IMR-90 (cell line): ENCODE measurements at regions not wholly inside any gene's neighbourhood (a gene's known extent, or its start where the extent isn't known, plus 50 kb on each side); places are given as distances from the start of the nearest gene placed in this dataset.

Experiments used
- ATAC-seq: fragments of 200-7000 bp; cut with Tn5 transposase; 2 replicates; pipeline ENCODE4 v1.9.1; 2020; ENCODE audit warnings: low read depth, mild to moderate bottlenecking, moderate library complexity
- BruUV-seq: library from RNA; stranded (reverse); fragments of 400-500 nt; replicated peaks from 2 replicates; lab custom pipeline; 2021; lab: Mats Ljungman, UMichigan
- CTCF ChIA-PET: fragments of 300-600 bp; formaldehyde crosslinking; extraction: SDS; loops from one replicate; lab custom pipeline; 2021; ENCODE audit warnings: antibody characterized with exemption; lab: Yijun Ruan, JAX
- POLR2A ChIA-PET: fragments of 300-600 bp; sonication (Branson Sonifier 250); formaldehyde crosslinking; loops from one replicate; lab custom pipeline; 2022; ENCODE audit warnings: antibody characterized with exemption; ENCODE audit not compliant: unreplicated experiment; lab: Charles Lee
- DNase-seq: peaks from one replicate; pipeline ENCODE4 v3.0.0; 2013
- H2AFZ ChIP-seq: replicated peaks from 2 replicates; pipeline ENCODE3; 2013; ENCODE audit warnings: low read length, mild to moderate bottlenecking; ENCODE audit not compliant: poor library complexity
- H2AK5ac ChIP-seq: 2 replicates; pipeline ENCODE4 v1.6.1; 2013; ENCODE audit warnings: low read depth, low read length, inconsistent platforms
- H2AK9ac ChIP-seq: replicated peaks from 2 replicates; pipeline ENCODE3; 2013; ENCODE audit warnings: mild to moderate bottlenecking, low read depth, low read length, moderate library complexity; ENCODE audit not compliant: poor library complexity
- H2BK120ac ChIP-seq: 2 replicates; pipeline ENCODE4 v1.6.1; 2013; ENCODE audit warnings: low read depth, low read length, inconsistent platforms
- H2BK15ac ChIP-seq: 3 replicates; pipeline ENCODE4 v1.6.1; 2013; ENCODE audit warnings: low read depth, low read length, inconsistent platforms
- H2BK20ac ChIP-seq: 2 replicates; pipeline ENCODE4 v1.6.1; 2013; ENCODE audit warnings: low read depth, mild to moderate bottlenecking, inconsistent platforms, low read length, moderate library complexity
- H2BK5ac ChIP-seq: 2 replicates; pipeline ENCODE4 v1.6.1; 2013; ENCODE audit warnings: mild to moderate bottlenecking, low read depth, low read length, inconsistent platforms; ENCODE audit not compliant: poor library complexity, severe bottlenecking
- H3K14ac ChIP-seq: replicated peaks from 2 replicates; pipeline ENCODE4 v1.6.1; 2013; ENCODE audit warnings: low read depth, low read length, inconsistent platforms
- H3K18ac ChIP-seq: 2 replicates; pipeline ENCODE4 v1.6.1; 2013; ENCODE audit warnings: low read depth, low read length, control low read depth
- H3K23ac ChIP-seq: 2 replicates; pipeline ENCODE4 v1.6.1; 2013; ENCODE audit warnings: low read depth, low read length, inconsistent platforms
- H3K27ac ChIP-seq: 2 replicates; pipeline ENCODE4 v1.5.1; 2013; ENCODE audit warnings: mild to moderate bottlenecking, control low read depth, low read length; ENCODE audit not compliant: insufficient read depth
- H3K27me3 ChIP-seq: 2 replicates; pipeline ENCODE4 v1.6.1; 2013; ENCODE audit warnings: low read length; ENCODE audit not compliant: control insufficient read depth, insufficient read depth
- H3K36me3 ChIP-seq: 2 replicates; pipeline ENCODE4 v1.6.1; 2013; ENCODE audit warnings: low read length, mixed read lengths; ENCODE audit not compliant: control insufficient read depth, insufficient read depth
- H3K4ac ChIP-seq: 2 replicates; pipeline ENCODE4 v1.6.1; 2013; ENCODE audit warnings: low read depth, low read length, inconsistent platforms
- H3K4me1 ChIP-seq: 2 replicates; pipeline ENCODE4 v1.6.1; 2013; ENCODE audit warnings: low read length, mixed read lengths; ENCODE audit not compliant: control insufficient read depth, insufficient read depth
- H3K4me2 ChIP-seq: 2 replicates; pipeline ENCODE4 v1.6.1; 2013; ENCODE audit warnings: low read depth, mild to moderate bottlenecking, control low read depth, low read length, moderate library complexity
- H3K4me3 ChIP-seq: 2 replicates; pipeline ENCODE4 v1.5.1; 2013; ENCODE audit warnings: low read depth, mild to moderate bottlenecking, control low read depth, low read length, moderate library complexity; ENCODE audit not compliant: insufficient read depth
- H3K56ac ChIP-seq: 2 replicates; pipeline ENCODE4 v1.6.1; 2013; ENCODE audit warnings: low read length, inconsistent platforms; ENCODE audit not compliant: insufficient read depth; ENCODE audit errors: extremely low read depth
- H3K79me1 ChIP-seq, 2 experiments: 2 replicates each; pipeline ENCODE4 v1.6.1; 2013; ENCODE audit warnings: low read length in 2 of 2, inconsistent platforms in 1 of 2, low read depth in 1 of 2
- H3K9ac ChIP-seq: 2 replicates; pipeline ENCODE4 v1.6.1; 2013; ENCODE audit warnings: low read depth, low read length, control low read depth
- H3K9me1 ChIP-seq: 2 replicates; pipeline ENCODE4 v1.6.1; 2013; ENCODE audit warnings: low read length, inconsistent platforms; ENCODE audit not compliant: insufficient read depth
- H3K9me3 ChIP-seq: 2 replicates; pipeline ENCODE4 v1.6.1; 2013; ENCODE audit warnings: low read length; ENCODE audit not compliant: control insufficient read depth, insufficient read depth
- H4K20me1 ChIP-seq: 2 replicates; pipeline ENCODE4 v1.6.1; 2013; ENCODE audit warnings: low read length, inconsistent platforms; ENCODE audit not compliant: insufficient read depth
- H4K5ac ChIP-seq: 2 replicates; pipeline ENCODE4 v1.6.1; 2013; ENCODE audit warnings: mild to moderate bottlenecking, low read depth, low read length, control low read depth
- H4K8ac ChIP-seq, 2 experiments: 2 replicates each; pipeline ENCODE4 v1.6.1; 2013; ENCODE audit warnings: low read depth in 2 of 2, low read length in 2 of 2, control low read depth in 1 of 2, inconsistent platforms in 1 of 2
- H4K91ac ChIP-seq: 2 replicates; pipeline ENCODE4 v1.6.1; 2013; ENCODE audit warnings: low read depth, low read length, inconsistent platforms; ENCODE audit not compliant: insufficient read depth
- MAZ ChIP-seq: IDR thresholded peaks from 2 replicates; pipeline ENCODE4 v1.6.1; 2012; ENCODE audit warnings: low read depth, mild to moderate bottlenecking, low read length, improper control_type of control experiment, moderate library complexity, borderline replicate concordance
- MXI1 ChIP-seq: IDR thresholded peaks from 2 replicates; pipeline ENCODE4 v1.6.1; 2012; ENCODE audit warnings: low read depth, mild to moderate bottlenecking, low read length, moderate library complexity, borderline replicate concordance
- WGBS, 2 experiments: methylation state at CpG; one replicate each; pipeline versions ENCODE4 v1.1.5 to v1.1.7; 2013; ENCODE audit warnings: missing lambda C conversion rate in 2 of 2; ENCODE audit not compliant: insufficient read length in 1 of 2; ENCODE audit errors: extremely low coverage in 2 of 2; 5-methylcytosine and 5-hydroxymethylcytosine counted together
- dilution Hi-C: fragments of 300-500 bp; cut with HindIII; formaldehyde crosslinking; loops from one replicate; pipeline ENCODE4 v1.14.3; 2018; ENCODE audit warnings: low sequenced_read_pairs; ENCODE audit not compliant: unreplicated experiment
- in situ Hi-C: fragments of 300-500 bp; cut with MboI; formaldehyde crosslinking; loops from 3 replicates; pipeline ENCODE4 v1.14.3; 2019; ENCODE audit warnings: low sequenced_read_pairs, inconsistent platforms, mixed read lengths
- intact Hi-C: fragments of 100-400 bp; cut with micrococcal nuclease; formaldehyde crosslinking; loops from 2 replicates; pipeline ENCODE4 v1.10.0; 2022

GRCh38 chr6:159467473-159468041, 225.5 kb downstream of the SOD2 start:
- in situ Hi-C loops = no loop called here
- H2AK9ac ChIP-seq = no peak overlapping the region
- H4K91ac ChIP-seq = no peak overlapping the region
- H3K4me2 ChIP-seq = no peak overlapping the region
- H2BK20ac ChIP-seq = no peak overlapping the region
- H4K5ac ChIP-seq = no peak overlapping the region
- BruUV-seq = no TSS peak
- H3K4me3 ChIP-seq = no peak overlapping the region
- no peak overlapping the region for H3K18ac ChIP-seq
- DNase-seq (no peak), ATAC-seq (no peak)
- intact Hi-C loops = no loop called here
- H4K8ac ChIP-seq = no peak overlapping the region
- CTCF ChIA-PET = no interaction called here
- dilution Hi-C loops = no loop called here
- no peak overlapping the region for H3K14ac ChIP-seq
- H3K23ac ChIP-seq = no peak overlapping the region
- no peaks in the 10 kb centered on the region for H3K36me3 ChIP-seq
- no peak overlapping the region for H2BK5ac ChIP-seq
- no peak overlapping the region for H3K27ac ChIP-seq
- TF ChIP-seq MXI1 (no peak), MAZ (no peak)
- H3K56ac ChIP-seq = no peak overlapping the region
- H4K20me1 ChIP-seq = no peaks in the 10 kb centered on the region
- H2AK5ac ChIP-seq = no peak overlapping the region
- POLR2A ChIA-PET = no interaction called here
- H3K9me3 ChIP-seq = no peaks in the 10 kb centered on the region
- H3K4me1 ChIP-seq = no peaks in the 10 kb centered on the region
- H3K4ac ChIP-seq = no peak overlapping the region
- H2BK120ac ChIP-seq = no peak overlapping the region
- no peaks in the 10 kb centered on the region for H3K9me1 ChIP-seq
- WGBS, 2 experiments = 100% methylated on average over 1 of the region's 5 CpGs; no CpG with 5 or more reads in 1 of the 2 experiments
- no peak overlapping the region for H2AFZ ChIP-seq
- H2BK15ac ChIP-seq = no peak overlapping the region
- no peak overlapping the region for H3K9ac ChIP-seq
- no peaks in the 10 kb centered on the region for H3K27me3 ChIP-seq
- H3K79me1 ChIP-seq = no peaks in the 10 kb centered on the region
